Right atrium auricular region (tissue), 2 donors: ENCODE measurements at regions not wholly inside any gene's neighbourhood (a gene's known extent, or its start where the extent isn't known, plus 50 kb on each side); places are given as distances from the start of the nearest gene placed in this dataset.

ENCODE experiments used
- DNase-seq: peaks from one replicate; pipeline ENCODE4 v3.0.0-alpha.2; 2019; ENCODE audit warnings: low spot score
- H3K27ac ChIP-seq, 2 donors: fragments of 200-600 bp; sonication (generic); 1 replicate in 1 of 2; 2 replicates in 1 of 2; pipeline ENCODE4 v1.5.1; 2016 to 2019
- H3K27me3 ChIP-seq, 2 donors: fragments of 200-600 bp; sonication (generic); one replicate each; pipeline versions ENCODE4 v1.5.1 to v1.6.0; 2017 to 2019
- H3K36me3 ChIP-seq: fragments of 200-600 bp; sonication (generic); one replicate; pipeline ENCODE4 v1.5.1; 2016
- H3K4me1 ChIP-seq, 2 donors: fragments of 200-600 bp; sonication (generic); one replicate each; pipeline versions ENCODE4 v1.5.1 to v1.6.0; 2017 to 2019
- H3K4me3 ChIP-seq, 2 donors: fragments of 200-600 bp; sonication (generic); 1 replicate in 1 of 2; 2 replicates in 1 of 2; pipeline ENCODE4 v1.5.1; 2017 to 2019; ENCODE audit warnings: mild to moderate bottlenecking in 1 of 2, moderate library complexity in 1 of 2
- H3K9me3 ChIP-seq, 2 donors: fragments of 200-600 bp; sonication (generic); one replicate each; pipeline ENCODE4 v1.5.1; 2019
- TF ChIP-seq, protein P1 (sequence below), 2 donors: fragments of 200-600 bp; sonication (generic); IDR thresholded peaks; one replicate each; pipeline ENCODE4 v1.5.1; 2019; ENCODE audit warnings: antibody characterized with exemption in 2 of 2

DNA sequence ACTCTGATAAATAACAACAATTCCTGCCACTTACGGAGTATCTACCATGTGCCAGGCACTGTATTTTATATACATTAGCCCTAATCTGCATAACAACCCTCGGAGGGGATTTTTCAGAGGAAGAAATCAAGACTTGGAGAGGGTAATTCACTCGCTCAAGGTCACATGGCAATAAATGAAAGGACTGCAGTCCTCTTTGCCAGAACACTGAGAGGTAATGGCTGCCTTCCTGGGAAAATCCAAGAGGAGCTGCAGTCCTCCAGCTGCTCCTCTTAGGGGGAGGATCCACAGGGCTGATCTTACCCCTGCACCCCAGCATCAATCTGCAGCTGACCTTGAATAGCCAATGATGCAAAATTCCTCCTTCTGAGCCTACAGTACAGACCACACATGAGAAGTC is 114.1 kb upstream of the RPL38 start:
- DNase-seq: no peak
- Histone ChIP-seq H3K36me3 (no peaks in the 10 kb centered on the region), H3K9me3 (peaks cover 0 to 14% of the 10 kb centered on the region in 2 donors), H3K4me3 (no peak overlapping the region), H3K4me1 (no peaks in the 10 kb centered on the region), H3K27ac (no peak overlapping the region), H3K27me3 (no peaks in the 10 kb centered on the region)
- TF ChIP-seq, protein P1, sequence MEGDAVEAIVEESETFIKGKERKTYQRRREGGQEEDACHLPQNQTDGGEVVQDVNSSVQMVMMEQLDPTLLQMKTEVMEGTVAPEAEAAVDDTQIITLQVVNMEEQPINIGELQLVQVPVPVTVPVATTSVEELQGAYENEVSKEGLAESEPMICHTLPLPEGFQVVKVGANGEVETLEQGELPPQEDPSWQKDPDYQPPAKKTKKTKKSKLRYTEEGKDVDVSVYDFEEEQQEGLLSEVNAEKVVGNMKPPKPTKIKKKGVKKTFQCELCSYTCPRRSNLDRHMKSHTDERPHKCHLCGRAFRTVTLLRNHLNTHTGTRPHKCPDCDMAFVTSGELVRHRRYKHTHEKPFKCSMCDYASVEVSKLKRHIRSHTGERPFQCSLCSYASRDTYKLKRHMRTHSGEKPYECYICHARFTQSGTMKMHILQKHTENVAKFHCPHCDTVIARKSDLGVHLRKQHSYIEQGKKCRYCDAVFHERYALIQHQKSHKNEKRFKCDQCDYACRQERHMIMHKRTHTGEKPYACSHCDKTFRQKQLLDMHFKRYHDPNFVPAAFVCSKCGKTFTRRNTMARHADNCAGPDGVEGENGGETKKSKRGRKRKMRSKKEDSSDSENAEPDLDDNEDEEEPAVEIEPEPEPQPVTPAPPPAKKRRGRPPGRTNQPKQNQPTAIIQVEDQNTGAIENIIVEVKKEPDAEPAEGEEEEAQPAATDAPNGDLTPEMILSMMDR (IDR thresholded peaks at IDR 0.05): no peak

DNA sequence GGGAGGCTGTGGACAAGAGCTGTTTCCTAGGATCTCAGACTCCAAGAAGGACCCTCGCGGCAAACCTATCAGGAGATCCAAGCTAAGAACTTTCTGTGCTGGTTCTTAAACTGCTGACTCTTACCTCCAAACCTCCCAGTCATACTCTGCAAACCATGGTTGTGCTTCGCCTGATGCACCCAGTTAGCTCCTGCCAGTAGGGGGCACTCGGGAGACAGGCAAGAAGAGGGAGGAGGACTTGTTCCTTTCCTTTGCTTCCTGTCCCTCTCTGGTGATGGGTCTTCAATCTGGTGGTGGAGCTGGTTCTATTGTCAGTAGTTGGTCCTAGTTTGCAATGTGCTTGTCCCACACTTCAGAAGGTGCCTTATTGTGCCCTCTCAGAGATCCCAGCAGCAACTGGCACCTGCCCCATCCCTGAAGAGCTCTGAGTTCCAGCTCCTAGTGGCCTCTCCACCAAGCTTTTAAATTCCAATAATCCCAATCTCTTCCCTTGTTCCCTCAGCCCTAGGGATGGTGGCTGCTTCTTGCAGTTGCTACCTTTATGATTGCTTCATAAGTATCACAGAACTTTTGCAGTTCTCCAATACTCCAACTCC is 113.5 kb upstream of the RPL38 start:
- Histone ChIP-seq H3K4me1 (no peaks in the 10 kb centered on the region), H3K27me3 (no peaks in the 10 kb centered on the region), H3K27ac (no peak overlapping the region), H3K9me3 (peaks cover 0 to 14% of the 10 kb centered on the region in 2 donors), H3K4me3 (no peak overlapping the region), H3K36me3 (no peaks in the 10 kb centered on the region)
- TF ChIP-seq, protein P1 (IDR thresholded peaks at IDR 0.05): no peak
- DNase-seq: no peak

DNA sequence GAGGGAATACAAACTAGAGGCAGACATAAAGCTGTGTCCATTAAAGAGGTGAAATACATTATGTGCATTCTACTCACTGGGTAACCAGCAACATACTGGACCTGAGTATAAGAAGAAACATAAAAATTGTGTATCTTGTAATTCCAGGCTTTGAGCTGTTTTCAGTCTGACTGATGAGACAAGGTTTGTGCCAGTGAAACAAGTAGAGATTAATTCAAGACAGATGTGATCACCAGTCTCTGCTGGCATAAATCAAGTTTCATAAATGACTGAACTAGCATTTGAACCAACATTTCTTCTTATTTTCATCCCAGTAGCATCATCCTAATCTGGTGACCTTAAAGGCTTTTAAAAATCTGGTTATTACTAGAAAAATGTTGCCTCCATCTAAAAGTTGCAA is 108.8 kb upstream of the RPL38 start:
- Histone ChIP-seq H3K27me3 (no peaks in the 10 kb centered on the region), H3K36me3 (no peaks in the 10 kb centered on the region), H3K9me3 (peaks cover 0 to 14% of the 10 kb centered on the region in 2 donors), H3K4me3 (no peak overlapping the region), H3K4me1 (no peaks in the 10 kb centered on the region), H3K27ac (no peak overlapping the region)
- DNase-seq: no peak
- TF ChIP-seq, protein P1 (IDR thresholded peaks at IDR 0.05): no peak

DNA sequence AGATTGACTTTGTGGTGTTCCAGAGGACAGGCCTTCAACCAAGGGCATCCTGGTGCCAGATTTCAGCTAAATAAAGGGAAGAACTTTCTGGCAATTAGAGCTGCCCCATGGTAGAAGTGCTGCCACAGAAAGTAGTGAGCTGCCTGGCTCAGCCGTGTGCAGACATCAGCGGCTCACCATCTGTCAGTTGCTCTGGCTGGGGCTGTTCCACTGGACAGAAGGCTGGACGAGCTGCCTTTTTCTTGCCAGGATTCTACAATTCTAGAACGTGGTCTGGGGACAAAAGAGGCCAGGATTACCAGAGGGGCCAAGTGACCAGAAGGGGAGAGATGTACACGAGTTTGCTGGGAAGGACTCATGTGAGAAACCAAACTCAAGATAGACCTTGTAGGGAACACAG is 107.0 kb upstream of the RPL38 start:
- no peaks in the 10 kb centered on the region for H3K27me3 ChIP-seq
- DNase-seq: no peak
- no peak overlapping the region for H3K4me3 ChIP-seq
- peaks cover 0 to 1% of the 10 kb centered on the region in 2 donors for H3K9me3 ChIP-seq
- TF ChIP-seq, protein P1 (IDR thresholded peaks at IDR 0.05): no peak
- H3K27ac ChIP-seq: no peak overlapping the region
- no peaks in the 10 kb centered on the region for H3K36me3 ChIP-seq
- no peaks in the 10 kb centered on the region for H3K4me1 ChIP-seq

DNA sequence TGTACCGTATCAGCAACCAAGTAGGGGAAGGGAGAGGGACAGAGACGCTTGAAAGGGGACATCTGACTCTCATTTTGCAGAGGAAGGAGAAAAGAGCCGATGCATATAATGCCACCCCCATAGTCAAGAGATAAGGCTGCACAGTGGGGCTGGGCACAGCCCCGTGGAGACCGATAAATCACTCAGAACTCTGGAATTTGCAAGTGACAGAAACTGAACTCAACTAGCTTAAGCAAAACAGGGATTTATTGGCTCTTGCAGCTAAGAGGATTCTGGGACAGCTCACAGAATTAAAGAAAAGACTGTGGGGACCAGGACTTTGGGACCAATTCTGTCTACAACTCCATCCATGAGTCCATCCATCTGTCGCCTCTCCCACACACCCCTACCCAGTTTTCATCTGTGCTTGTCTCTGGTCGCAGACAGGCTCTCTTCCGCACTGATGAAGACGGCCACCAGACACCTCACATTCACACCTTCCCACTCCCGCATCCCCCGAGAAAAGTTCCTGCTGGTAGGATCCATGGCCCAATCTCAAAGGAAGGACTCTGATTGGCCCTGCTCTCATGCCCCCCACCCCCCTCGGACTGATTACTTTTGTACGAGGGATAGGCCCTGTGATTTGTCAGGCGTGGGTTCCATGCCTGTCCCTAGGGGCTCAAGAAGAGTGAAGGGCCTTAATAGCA is 105.9 kb upstream of the RPL38 start:
- no peaks in the 10 kb centered on the region for H3K4me1 ChIP-seq
- no peak overlapping the region for H3K27ac ChIP-seq
- TF ChIP-seq, protein P1 (IDR thresholded peaks at IDR 0.05): no peak
- no peaks in the 10 kb centered on the region for H3K27me3 ChIP-seq
- DNase-seq: no peak
- no peak overlapping the region for H3K4me3 ChIP-seq
- no peaks in the 10 kb centered on the region for H3K36me3 ChIP-seq
- H3K9me3 ChIP-seq: no peaks in the 10 kb centered on the region
